ENCODE measurements at regions not wholly inside any gene's neighbourhood (a gene's known extent, or its start where the extent isn't known, plus 50 kb on each side); places are given as distances from the start of the nearest gene placed in this dataset.

DNA sequence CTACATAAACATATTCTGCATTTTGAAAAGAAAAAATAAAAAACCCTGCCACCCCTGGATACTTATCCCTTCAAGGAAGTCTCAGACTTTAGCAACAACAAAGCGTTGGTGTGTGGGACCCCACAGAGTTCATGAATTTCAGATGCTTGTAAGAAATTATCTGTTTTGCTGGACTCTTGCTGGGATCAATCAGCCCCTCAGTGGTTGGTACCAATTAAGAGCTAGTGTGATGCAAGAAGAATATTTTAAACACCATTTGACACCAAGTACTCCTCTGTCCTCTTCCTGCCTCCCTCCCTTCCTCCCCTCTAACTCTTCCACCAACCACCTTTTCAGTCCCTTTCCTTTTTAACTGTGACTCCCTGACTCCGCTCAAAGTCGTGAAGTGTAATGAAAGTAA, 51.5 kb downstream of the SST start:
- DNase-seq (ENCODE audit: low read depth in 2 of 2), result no peak

DNA sequence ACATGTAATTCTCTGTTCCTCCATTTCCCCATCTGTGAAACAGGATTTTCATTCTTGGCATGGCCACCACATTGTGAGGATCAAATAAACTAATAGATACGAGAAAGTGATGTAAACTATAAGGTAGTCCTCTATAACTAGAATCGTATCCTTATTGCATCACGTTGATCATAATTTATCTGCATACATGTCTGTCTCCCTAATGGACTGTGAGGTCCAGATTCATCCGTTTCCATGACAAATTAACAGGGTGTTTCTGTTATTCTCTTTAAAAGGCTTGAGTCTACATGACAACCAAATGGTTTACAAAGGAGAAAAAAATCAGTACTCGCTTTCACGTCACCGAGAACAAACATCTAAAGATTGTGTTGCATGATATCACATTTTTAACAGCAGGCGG, 53.0 kb downstream of the SST start:
- no peak for DNase-seq (ENCODE audit: low read depth in 2 of 2)

DNA sequence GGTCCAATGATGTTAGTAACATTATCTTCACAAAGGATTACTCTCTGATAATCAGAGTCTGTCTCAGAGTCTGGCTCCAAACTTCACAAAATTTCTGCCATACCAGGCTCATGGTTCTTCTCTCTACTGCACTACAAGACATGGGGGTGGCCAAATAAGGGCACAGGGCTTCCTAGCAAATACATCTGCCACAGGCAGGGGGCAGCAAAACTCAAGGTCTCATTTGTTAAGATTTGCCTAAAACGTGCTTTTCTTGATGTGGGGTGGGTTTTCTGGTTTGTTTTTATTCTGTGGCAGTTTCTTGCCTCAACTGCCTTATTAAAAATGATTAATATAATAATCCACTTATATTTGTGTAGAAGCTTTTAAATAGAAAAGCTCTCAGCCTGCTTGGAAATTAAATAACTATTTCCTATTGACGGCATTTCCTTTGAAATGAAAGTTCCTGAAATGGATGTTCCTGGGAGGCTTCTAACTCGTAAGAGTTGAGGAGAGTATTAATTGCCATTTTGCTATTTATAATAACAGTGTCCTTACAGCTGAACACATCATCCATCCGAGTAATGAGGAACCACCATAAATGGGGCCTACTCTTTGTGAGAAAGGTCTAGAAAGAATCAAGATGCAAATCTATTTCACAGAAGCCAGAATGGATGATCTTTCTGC, 53.8 kb downstream of the SST start:
- peak; percentile 5 to 56 for DNase-seq (ENCODE audit: low read depth in 2 of 2)

DNA sequence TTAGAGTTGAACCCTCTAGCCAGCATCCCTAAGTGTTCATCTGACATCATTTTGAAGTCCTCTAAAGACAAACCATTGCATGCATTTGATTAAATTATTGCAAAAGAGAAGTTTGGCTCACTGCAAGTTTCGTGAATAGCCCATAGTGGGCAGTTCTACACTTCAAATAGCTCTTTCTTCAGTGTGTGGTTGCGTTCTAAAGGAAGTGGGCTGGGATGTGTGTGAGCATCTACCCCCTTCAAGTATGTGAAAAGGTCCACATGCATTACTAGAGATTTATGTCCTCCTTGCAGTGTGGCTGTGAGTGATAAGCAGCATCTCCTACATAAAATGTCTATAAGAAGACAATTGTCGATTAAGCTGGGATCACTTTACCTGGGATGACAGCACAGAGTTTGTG, 54.6 kb downstream of the SST start:
- no peak for DNase-seq (ENCODE audit: low read depth in 2 of 2)

DNA sequence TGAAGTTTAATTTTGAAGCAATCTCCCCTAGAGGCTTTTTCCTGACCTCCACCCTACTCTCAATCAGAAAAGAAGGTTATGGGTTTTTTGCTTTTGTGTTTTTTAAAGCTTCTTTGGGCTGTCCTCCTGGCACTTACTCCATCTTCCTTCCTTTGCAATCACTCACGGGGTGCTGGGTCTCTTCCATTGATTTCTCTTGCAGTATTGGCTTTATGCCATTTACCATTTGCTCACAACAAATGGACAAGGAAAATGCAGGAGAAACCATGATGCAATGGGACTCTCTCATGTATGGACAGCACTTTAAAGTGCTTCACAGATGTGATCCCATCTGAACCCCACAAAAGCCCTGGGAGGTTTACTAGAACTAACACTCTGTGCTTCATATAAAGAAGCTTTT, 57.5 kb downstream of the SST start:
- no peak for DNase-seq (ENCODE audit: low read depth in 2 of 2)

DNA sequence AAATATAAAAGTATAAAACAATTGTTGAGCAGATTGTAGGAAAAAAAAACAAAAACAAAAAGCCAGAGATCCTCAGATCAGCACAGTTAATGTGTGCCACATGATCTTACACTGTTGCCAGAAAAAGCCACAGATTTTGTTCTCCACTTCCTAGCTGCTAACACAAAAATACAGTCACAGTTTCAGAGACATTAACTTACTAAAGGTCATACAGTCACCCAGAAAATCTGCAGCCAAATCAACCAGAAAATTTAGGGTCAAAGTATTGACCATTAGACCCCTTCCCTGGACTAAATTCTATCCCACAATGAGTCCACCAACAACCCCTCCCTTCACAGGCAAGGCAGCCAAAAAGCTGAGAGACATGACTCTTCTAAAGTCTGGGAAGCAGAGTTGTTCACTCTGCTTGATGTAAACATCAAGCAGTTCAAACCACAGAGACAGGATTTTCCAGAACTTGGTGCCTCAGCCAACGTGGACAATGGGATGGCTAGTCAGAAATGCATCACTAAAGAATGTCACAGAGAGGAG, 59.1 kb downstream of the SST start:
- DNase-seq (ENCODE audit: low read depth in 2 of 2), result no peak

DNA sequence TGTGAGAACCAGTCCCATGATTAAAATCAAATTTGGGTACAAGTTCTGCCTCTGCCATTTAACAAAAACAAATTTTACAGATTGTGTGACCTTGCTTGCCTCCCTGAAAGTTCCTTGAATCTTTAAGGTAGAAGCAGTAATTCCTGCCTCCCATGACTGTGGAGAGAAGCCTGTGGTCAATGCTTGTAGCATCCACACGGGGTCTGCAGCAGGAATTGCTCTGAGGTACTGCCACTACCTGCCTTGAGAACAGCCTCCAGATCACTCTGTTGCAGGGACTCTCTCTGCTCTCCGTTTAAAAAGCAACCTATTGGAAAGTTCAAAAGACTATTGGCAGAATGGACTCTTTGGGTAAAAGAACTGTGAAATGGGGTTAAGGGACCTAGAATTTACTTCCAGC, 75.9 kb downstream of the SST start:
- DNase-seq (ENCODE audit: low read depth in 2 of 2), result no peak

DNA sequence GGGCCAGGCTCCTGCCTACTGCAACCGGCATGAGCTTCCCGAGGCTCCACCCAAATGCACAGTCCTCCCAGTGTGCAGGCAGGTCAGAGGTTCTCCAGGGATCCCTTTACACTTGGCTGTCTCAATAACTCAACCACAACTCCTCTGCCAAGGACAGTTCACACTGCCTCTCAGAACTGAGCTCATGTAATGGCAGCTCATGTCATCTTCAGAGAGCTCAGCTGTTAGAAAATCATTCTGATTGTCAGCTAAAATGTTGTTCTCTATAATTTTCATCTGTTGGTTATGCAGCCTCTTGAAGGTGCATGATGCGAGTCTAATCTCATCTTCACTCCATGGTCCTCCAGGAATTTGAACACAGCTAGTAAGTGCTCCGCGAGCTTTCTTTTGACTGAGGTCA, 76.7 kb downstream of the SST start:
- no peak for DNase-seq (ENCODE audit: low read depth in 2 of 2)

DNA sequence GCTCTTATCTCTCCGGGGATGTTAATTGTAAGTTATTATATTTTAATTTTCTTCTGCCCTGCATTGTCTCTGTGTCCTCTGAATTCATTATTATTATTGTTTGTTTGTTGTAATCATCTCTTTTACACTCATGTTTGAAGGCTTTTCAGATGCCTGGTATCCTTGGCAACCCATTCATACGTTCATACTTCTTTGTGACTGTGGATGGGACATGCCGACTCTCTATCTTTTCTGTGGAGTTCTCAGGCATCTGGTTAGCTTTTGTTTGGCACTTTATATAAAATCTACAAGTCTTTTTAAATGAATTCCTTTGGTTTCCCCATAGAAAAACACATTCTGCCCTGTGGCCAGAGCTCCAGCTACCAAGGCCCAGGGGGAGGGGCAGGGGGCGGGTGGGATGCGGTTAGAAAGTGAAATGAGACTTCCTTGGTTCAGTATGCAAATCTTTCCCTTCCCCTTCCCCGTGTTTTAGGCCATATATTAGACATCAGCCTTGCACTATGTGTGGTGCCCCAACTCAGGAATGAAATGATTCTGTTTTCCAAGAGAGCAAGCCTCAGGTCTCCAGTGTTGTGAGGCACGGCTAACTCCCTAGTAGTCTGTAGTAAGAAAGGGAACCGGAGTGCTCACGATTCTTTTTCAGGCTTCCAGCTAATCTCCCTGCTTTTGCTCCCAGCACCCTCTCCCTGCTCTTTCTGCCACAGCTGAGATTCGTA, 79.2 kb downstream of the SST start:
- DNase-seq (ENCODE audit: low read depth in 2 of 2), result no peak

DNA sequence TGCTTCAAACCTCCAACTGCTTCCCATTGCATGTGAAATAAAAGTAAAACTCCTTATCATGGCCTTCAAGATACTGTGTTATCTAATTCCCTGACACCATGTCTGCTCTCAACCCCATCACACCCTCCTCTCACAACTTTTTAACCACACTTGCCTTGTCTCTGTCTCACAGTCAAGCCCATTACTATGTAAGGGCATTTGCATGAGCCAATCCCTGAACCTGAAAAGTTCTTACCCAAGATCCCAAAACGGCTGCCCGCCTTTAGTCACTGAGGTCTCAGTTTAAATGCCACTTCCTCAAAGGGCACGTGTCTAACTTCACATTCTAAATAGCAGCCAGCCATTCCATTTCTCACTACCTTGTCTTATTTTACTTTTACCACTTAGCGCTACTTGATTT, 83.1 kb downstream of the SST start:
- no peak for DNase-seq (ENCODE audit: low read depth in 2 of 2)

DNA sequence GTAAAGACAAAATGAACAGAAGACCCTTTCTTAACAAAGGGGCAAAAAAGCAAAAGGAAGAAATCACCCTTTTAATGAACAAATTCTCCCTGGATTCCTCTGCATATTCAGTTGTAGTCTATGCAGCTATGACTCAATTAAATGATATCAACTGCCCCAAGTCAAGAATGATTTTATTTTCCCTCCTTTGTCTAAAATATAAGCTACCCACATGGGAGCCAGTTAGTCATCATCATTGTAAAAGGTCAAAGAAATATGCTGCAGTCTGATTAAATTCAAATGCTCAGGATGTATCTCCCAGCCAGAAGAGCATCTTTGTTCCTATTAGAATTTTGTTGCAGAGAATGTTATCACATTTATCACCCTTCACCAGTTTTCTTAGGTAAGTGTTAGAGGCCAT, 84.0 kb downstream of the SST start:
- no peak for DNase-seq (ENCODE audit: low read depth in 2 of 2)

DNA sequence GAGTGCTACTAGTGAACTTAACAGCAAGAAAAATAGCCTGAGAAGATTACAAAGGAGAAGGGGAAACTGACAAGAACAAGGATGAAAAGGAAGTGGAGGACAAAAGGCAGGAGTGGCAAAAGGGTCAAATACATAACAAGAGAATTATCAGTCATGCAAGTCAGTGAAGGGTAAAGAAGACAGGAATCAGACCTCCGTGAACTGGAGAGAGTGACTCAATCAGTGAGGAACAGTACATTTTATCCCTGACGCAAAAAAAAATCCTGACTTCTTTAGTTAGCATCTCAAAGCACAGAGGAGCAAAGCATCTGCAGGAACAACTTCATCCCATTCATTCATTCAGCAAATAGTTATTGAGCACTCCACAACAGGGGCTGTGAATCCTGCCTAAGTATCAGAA, 97.8 kb downstream of the SST start:
- no peak for DNase-seq (ENCODE audit: low read depth in 2 of 2)

DNA sequence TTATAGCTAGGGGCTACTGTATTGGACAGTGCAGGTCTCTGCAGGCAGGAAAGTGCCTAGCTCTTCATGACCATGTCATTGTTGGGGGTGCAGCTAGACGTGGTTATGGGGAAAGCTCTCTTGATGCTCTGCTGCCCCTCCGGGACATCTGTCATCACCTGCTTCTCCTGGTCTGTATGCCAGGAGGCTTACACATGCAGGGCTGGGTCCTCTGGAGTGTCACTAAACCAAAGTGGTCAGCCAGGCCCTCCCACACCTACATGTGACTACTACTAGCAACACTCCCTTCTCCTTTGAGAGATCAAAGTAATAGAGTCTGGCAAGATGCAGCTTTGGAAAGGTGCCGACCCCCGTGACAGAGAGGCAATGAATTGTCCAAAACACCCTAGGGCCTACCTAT, 98.5 kb downstream of the SST start:
- no peak for DNase-seq (ENCODE audit: low read depth in 2 of 2)

DNA sequence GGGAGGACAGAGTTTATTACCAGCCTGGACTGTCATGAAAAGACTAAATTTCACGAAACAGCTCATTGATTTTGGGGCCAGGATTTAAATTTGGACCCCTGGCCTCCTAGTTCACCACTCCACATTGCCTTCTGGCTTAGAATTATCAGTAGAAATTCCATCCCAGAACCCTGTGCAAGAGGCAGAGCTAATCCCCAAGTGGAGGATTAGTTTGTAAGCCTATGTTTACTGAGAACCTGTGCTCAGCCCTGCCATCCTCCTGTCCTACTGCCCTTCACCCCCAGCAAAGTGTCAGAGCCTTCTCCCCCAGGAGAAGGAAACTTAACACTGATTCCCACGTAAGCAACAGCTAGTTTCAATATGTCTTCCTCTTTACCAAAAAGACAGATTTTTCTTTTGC, 99.4 kb downstream of the SST start:
- DNase-seq (ENCODE audit: low read depth in 2 of 2), result no peak

DNA sequence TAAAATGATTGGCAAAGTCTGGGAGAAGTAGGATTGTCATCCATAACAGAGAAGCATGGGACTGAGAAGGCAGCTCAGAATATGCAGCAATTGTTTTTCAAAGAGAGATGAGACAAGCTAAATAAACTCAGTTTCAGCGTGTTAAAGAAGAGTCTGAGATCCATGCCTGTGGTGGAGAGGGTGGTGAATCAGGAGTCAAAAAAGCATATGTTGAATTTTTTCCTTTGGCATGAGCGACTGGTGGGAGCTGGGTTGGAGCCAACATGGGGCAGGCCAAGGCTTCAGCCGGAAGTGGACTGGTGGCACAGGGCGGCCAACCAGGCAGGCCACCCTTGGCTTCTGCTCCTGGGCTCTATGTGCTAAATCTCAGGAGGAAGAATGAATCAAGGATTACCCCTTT, 102.0 kb downstream of the SST start:
- DNase-seq (ENCODE audit: low read depth in 2 of 2), result no peak

DNA sequence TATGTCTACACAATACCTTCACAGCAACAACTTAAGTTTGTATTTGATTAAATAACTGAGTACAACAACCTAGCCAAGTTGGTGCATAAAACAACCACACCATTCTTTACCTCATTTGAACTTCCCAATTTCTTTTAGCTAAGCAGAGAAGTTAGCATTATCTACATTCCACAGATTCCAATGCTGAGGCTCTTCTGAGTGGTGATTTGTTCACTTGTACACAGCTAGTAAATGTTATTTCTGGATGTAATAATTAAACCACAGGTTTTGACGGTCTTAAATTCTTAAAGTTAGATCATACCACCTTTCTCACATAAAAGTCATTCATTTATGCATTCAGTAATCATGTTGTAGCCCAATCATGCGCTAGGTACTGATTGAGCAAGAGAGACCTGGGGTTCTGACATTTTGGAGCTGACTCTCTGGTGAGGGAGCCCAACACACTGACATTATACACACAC, 102.5 kb downstream of the SST start:
- DNase-seq (ENCODE audit: low read depth in 2 of 2), result no peak

DNA sequence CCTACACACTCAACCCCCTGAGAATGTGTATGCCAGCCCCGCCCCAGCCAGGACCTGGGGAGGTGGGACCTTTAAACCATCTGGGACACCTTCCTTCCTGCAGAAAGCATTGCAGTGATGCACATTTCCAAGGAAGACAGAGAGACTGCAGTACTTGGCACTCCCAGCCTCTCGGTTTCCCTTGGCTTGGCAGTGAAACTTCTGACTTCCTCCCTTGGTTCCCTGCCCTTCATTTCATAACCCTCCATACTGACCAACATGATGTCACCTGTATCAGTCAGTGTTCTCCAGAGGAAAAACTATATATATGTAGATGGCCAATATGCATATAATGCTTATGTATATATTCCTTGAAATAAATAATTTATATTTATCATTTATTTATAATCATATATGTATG, 103.2 kb downstream of the SST start:
- DNase-seq (ENCODE audit: low read depth in 2 of 2), result no peak

DNA sequence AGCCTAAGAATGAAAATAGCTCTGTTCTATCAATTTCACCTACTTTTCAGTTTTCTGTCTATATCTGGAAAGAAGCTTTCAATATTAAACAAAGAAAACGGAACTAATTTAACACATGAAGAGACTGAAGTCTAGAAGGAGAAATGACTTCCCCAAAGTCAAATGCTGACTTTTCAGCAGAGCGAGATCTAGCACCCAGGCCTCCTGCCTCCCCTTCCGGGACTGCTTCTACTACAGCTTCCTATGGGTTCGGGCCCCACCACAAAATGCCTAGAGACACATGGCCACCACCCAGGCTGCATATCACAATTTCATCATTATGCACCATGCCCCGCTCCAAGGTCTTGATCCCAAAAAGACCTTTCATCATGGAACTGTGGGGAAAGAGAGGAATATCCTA, 104.5 kb downstream of the SST start:
- no peak for DNase-seq (ENCODE audit: low read depth in 2 of 2)

DNA sequence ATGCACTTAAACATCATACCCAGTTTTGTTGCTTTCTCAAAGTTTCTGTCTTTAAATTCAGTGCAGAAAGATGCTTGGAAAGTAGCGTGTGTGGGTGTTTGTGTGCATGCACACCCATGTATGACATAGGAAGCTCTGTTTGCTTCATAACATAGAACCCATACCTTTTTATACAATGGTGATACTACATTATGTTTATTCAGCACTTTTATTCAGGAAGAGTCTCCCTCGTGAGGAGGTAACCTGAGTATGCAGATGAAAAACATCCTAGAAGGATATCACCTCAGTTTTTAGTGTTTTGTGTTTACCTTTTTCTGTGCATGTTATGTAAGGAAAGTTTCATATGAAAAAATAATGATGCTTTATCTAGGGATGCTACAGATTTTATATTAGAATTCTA, 111.2 kb downstream of the SST start:
- no peak for DNase-seq (ENCODE audit: low read depth in 2 of 2)

DNA sequence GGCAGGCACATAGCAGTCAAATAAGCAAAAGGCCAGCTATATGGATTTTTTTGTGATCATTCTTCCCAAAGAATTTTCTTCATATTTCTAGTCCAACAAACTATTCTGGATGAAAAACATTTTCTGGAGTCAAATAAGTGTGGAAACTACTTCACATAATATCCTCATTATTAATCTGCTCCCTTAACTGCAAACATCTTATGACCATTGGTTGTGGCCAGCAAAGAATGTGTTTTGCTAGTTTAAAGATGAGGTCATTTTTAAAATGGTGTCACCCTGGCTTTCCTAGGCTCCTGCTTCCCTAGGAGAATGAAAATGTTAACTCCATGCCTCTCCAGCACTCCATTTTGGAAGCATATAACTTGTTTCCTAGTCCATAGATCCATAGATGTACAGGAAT, 118.8 kb downstream of the SST start:
- DNase-seq (ENCODE audit: low read depth in 2 of 2), result no peak

DNA sequence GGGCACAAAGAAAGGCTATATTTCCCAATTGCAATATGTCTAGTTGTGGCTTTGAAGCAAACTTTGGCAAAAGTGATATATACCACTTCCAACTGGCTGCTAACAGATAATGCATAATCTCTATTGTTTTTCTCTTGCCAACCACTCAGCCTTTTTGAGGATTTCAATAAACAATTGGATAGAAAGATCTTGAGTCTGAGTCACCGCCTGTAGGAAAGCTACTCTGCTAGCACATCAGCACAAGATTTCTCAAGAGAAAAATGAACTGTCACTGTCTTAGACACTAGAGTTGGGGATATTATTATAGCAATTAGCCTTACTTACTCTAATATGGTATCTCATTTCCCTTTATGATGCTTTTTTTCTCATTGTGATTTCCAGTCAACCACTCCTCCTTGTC, 119.7 kb downstream of the SST start:
- DNase-seq (ENCODE audit: low read depth in 2 of 2), result no peak

DNA sequence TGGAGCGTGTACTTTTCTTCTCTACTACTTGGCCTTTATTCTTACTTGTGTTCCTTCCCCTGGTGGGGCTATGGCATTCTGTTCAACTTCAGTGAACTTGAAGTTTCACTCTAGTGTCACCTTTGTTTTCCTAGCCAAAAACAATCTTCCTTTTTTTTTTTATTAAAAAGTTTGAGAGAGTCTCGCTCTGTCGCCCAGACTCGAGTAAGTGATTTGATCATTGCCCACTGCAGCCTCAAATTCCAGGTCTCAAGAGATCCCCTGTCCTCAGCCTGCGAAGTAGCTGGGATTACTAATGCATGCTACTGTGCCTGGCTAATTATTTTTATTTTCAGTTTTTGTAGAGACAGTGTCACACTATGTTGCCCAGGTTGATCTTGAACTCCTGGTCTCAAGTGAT, 124.8 kb downstream of the SST start:
- DNase-seq (ENCODE audit: low read depth in 2 of 2), result no peak

DNA sequence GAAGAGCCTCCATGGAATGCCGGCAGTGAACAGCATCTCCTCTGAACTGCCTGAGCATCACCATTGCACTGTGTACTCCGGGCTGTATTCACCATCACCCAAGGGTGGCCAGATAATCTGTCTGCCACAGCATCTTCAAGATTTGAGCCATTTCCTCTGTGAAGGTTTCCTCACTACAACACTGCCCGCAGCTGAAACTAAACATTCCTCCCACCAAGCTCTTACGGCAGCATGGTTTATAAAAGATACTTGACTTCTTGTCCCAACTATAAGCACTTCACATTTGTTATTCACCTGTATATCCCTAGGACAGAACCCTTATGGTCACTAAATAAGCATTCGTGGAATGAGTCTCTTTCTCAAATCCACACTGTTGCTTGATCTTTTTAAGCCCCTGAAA, 125.9 kb downstream of the SST start:
- no peak for DNase-seq (ENCODE audit: low read depth in 2 of 2)

All from dermis microvascular lymphatic vessel endothelial cell (primary cell).